Left lung (tissue), 4 donors: ENCODE measurements at regions not wholly inside any gene's neighbourhood (a gene's known extent, or its start where the extent isn't known, plus 50 kb on each side); places are given as distances from the start of the nearest gene placed in this dataset.

Experiments used
- ATAC-seq: fragments of 200-7000 bp; cut with Tn5 transposase; one replicate; pipeline ENCODE4 v1.9.1; 2020; ENCODE audit warnings: moderate library complexity
- DNase-seq, 4 donors: peaks; one replicate each; pipeline ENCODE4 v3.0.0-alpha.2; 2013 to 2020
- H3K27ac ChIP-seq, 2 donors: fragments of 200-600 bp; sonication (generic) in 1 of 2; one replicate each; pipeline versions ENCODE4 v1.5.0 to v1.8.0; 2020 to 2021
- H3K27me3 ChIP-seq, 2 donors: fragments of 200-600 bp; sonication (generic) in 1 of 2; one replicate each; pipeline versions ENCODE4 v1.5.0 to v1.8.0; 2020 to 2021
- H3K36me3 ChIP-seq, 2 donors: fragments of 200-600 bp; sonication (generic) in 1 of 2; one replicate each; pipeline versions ENCODE4 v1.5.0 to v1.8.0; 2020 to 2021
- H3K4me1 ChIP-seq, 2 donors: fragments of 200-600 bp; one replicate each; pipeline ENCODE4 v1.8.0; 2021
- H3K4me3 ChIP-seq, 2 donors: fragments of 200-600 bp; sonication (generic) in 1 of 2; one replicate each; pipeline versions ENCODE4 v1.5.0 to v1.8.0; 2020 to 2021; ENCODE audit warnings: mild to moderate bottlenecking in 1 of 2
- H3K9me3 ChIP-seq, 2 donors: fragments of 200-600 bp; sonication (generic) in 1 of 2; one replicate each; pipeline versions ENCODE4 v1.5.0 to v1.8.0; 2020 to 2021
- CTCF ChIP-seq, 2 donors: fragments of 200-600 bp; sonication (generic) in 1 of 2; IDR thresholded peaks; one replicate each; pipeline versions ENCODE4 v1.5.0 to v1.8.0; 2021; ENCODE audit warnings: antibody characterized with exemption in 2 of 2
- intact Hi-C, 2 donors: fragments of 100-400 bp; cut with DNase I; formaldehyde crosslinking; loops; one replicate each; pipeline versions ENCODE4 v1.11.2 to v1.14.2; 2022
- donor health status: DM: no; HTN: yes; CAD: no.
- donor health status: DM: no; HTN: no; CAD: no.

- ATAC-seq = no peak
- intact Hi-C loops = no loop called here
- no peak for TF ChIP-seq CTCF (IDR thresholded peaks at IDR 0.05)
- Histone ChIP-seq H3K4me3 (no peak overlapping the region), H3K4me1 (no peaks in the 10 kb centered on the region), H3K27me3 (no peaks in the 10 kb centered on the region), H3K36me3 (no peaks in the 10 kb centered on the region), H3K9me3 (no peaks in the 10 kb centered on the region), H3K27ac (no peak overlapping the region)
- DNase-seq = no peak
Observed at GRCh38 chr15:38662805-38663204, 98.2 kb upstream of the RASGRP1 start.

GRCh38 chr15:38665586-38666305 lies 101.1 kb upstream of the RASGRP1 start:
- H3K27ac ChIP-seq = no peak overlapping the region
- H3K4me1 ChIP-seq = no peaks in the 10 kb centered on the region
- H3K9me3 ChIP-seq = no peaks in the 10 kb centered on the region
- DNase-seq (no peak), ATAC-seq (no peak)
- no peak for TF ChIP-seq CTCF (IDR thresholded peaks at IDR 0.05)
- H3K4me3 ChIP-seq = no peak overlapping the region
- intact Hi-C loops = no loop called here
- no peaks in the 10 kb centered on the region for H3K27me3 ChIP-seq
- H3K36me3 ChIP-seq = no peaks in the 10 kb centered on the region

- H3K4me3 ChIP-seq = no peak overlapping the region
- H3K36me3 ChIP-seq = no peaks in the 10 kb centered on the region
- TF ChIP-seq CTCF (IDR thresholded peaks at IDR 0.05) = no peak
- no peaks in the 10 kb centered on the region for H3K4me1 ChIP-seq
- no peaks in the 10 kb centered on the region for H3K9me3 ChIP-seq
- no peak for ATAC-seq
- no peak overlapping the region for H3K27ac ChIP-seq
- DNase-seq = no peak
- no peaks in the 10 kb centered on the region for H3K27me3 ChIP-seq
- intact Hi-C loops = no loop called here
Observed at GRCh38 chr15:38666865-38667510, 102.4 kb upstream of the RASGRP1 start.

GRCh38 chr15:38667890-38668850 lies 103.6 kb upstream of the RASGRP1 start:
- H3K4me1 ChIP-seq = no peaks in the 10 kb centered on the region
- H3K4me3 ChIP-seq = no peak overlapping the region
- H3K9me3 ChIP-seq = no peaks in the 10 kb centered on the region
- H3K27ac ChIP-seq = no peak overlapping the region
- TF ChIP-seq CTCF (IDR thresholded peaks at IDR 0.05) = no peak
- no peaks in the 10 kb centered on the region for H3K27me3 ChIP-seq
- ATAC-seq (no peak), DNase-seq (no peak)
- intact Hi-C loops = no loop called here
- H3K36me3 ChIP-seq = no peaks in the 10 kb centered on the region
